NCI-H226 (cell line): ENCODE measurements at regions not wholly inside any gene's neighbourhood (a gene's known extent, or its start where the extent isn't known, plus 50 kb on each side); places are given as distances from the start of the nearest gene placed in this dataset.

ENCODE experiments used
- DNase-seq: peaks from one replicate; pipeline ENCODE4 v3.0.0-alpha.2; 2015

DNA sequence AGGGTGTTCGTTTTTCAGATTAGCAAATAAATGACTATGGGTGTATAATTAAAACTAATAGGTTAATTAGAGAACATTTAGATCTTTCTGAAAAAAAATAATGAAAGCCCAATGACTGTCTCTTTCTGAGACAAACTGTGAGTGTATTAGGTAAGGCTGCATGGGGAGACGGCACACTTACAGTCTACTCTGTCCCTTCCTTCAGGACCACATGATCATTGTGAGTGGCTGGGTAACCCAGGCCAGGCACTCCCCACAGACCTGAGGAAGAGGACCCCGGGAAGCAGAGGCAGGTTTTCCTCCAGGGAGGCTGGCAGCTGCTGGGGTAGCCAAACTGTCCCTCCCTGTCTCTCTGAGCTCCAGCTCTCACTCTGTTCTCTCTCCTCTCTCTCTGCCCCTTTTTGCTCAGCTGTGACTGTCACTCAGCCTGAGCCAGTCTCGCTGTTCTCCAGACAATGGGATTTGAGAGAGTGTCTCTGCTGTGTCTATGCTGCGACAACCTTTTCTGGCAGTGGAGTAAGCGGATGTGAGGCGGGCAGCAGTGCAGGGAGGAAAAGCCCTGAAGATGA, 83.1 kb upstream of the NCAM1 start:
- DNase-seq: no peak

DNA sequence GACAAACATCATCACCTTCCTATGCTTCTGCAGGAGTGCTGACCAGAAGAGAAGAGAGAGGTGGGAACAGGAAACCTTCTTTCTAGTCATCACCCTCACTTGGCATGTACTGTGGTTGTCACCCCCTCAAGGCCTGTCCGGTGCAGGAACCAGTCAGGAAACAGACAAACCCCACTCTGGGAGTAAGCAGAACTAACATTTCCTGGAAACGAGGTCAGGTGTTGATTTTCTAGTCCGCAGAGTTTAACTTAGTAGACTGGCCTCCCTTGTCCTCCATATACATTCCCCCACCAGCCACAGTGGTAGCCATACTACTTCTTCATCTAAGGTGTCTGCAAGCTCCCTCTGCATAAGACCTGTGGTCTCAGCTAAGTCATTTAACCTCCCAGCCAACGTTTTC, 80.7 kb upstream of the NCAM1 start:
- no peak for DNase-seq

DNA sequence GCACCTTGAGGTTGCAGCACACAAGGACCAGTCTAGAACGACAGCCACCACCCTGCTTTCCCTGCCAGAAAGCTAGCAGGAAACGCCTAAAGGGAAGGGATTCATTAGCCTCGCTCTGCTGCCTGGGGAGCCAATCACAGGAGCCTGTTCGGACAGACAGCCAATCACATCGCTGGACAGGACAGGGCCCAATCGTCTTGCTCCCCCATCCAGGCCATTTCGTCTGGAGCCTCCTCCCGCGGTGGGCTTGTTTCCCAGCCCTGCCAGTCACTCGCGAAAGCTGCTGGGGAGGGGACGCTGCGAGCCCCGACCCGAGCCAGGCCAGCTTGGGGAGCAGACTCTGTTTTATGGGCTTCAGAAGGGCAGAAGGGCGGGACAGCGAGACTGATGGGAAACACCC, 79.8 kb upstream of the NCAM1 start:
- no peak for DNase-seq

- DNase-seq: peak; percentile 4
Observed at GRCh38 chr11:112882494-112883381, 78.5 kb upstream of the NCAM1 start.

GRCh38 chr11:112884012-112884767, 77.0 kb upstream of the NCAM1 start:
- no peak for DNase-seq

DNA sequence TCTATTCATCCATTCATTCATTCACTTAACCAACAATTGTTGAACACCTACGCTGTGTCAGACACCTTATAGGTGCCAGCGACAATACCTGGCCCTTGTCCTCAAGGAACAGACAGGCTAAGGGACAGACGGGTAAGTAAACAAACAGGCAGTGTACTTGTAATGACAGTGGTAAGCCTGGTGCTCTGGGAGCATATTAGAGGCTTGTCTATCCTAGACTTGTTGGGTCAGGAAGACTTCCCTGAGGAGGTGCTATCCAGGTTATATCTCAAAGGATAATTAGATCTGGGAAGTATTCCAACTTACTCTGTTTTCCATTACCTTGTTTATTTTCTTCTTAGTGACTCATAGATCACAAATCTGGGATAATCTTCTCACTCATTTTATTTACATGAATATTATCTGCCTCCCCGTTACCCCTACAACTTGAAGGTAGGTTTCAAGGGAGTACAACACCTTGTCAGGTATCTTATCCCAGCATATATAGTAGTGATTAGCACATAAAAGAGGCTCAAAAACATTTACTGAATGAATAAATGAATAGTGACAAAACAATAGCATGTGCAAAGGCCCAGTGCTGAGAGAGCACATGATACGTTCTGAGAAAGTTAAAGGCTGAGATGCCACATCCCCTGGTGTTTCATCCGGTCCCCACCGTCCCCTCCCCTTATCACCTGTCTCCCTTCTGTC, 75.3 kb upstream of the NCAM1 start:
- DNase-seq: no peak

GRCh38 chr11:112886434-112887370, 74.5 kb upstream of the NCAM1 start:
- no peak for DNase-seq

- DNase-seq: no peak
Observed at GRCh38 chr11:112889446-112889845, 71.8 kb upstream of the NCAM1 start.

- no peak for DNase-seq
Observed at GRCh38 chr11:112899235-112900006, 61.8 kb upstream of the NCAM1 start.

DNA sequence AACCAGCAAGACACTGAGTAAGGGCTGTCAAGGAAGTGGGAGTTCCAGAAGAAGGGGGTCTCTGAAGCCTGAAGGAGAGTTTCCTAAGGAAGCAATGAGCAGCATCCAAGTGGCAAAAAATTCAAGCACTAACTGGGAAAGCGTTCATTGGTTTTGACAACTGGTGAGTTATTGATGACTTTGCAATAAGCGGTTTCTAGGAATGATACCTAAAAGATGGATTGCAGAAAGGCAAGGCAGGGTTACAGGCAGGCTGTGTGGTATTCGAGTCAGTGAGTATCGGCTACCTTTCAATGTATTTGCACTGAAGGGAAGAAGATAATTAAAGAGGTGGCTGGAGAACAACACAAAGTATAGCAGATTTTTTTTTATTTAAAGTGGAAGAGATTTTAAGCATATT, 59.3 kb upstream of the NCAM1 start:
- DNase-seq: no peak

- no peak for DNase-seq
Observed at GRCh38 chr11:112902361-112903011, 58.7 kb upstream of the NCAM1 start.

GRCh38 chr11:112903340-112903739, 57.9 kb upstream of the NCAM1 start:
- no peak for DNase-seq

DNA sequence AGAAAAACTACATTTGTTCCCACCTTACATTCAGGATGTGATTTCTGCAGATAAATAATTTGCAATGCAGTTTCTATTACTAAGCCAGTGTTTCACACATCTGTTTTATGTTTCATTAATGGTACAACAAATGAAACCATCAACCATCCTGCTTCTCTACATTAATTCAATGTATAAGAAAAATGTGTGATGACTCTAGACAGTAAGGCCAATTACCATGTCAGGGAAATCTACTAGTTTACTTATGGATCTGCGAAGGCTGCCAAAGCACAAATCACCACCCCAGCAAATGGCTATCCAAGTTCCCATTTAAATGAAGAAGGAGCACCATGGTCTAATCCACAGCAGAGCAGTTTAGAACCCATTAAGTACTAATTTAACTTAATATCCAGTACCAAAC, 50.1 kb upstream of the NCAM1 start:
- DNase-seq: no peak
